ENCODE measurements at regions not wholly inside any gene's neighbourhood (a gene's known extent, or its start where the extent isn't known, plus 50 kb on each side); places are given as distances from the start of the nearest gene placed in this dataset.

GRCh38 chr6:66962082-66962481, 1255.1 kb upstream of the EYS start:
- TF ChIP-seq POLR2A (IDR thresholded peaks at IDR 0.05) = no peak
- TF ChIP-seq CTCF (IDR thresholded peaks at IDR 0.05) = no peak
- no peak for TF ChIP-seq POLR2AphosphoS5 (IDR thresholded peaks at IDR 0.05)
